Neural cell (in vitro differentiated cells): ENCODE measurements at regions not wholly inside any gene's neighbourhood (a gene's known extent, or its start where the extent isn't known, plus 50 kb on each side); places are given as distances from the start of the nearest gene placed in this dataset.

Experiments
- H2AFZ ChIP-seq: fragments of 200-600, 300-800 bp; sonication (generic), shearing (Covaris generic); 2 replicates; pipeline ENCODE4 v1.6.0; 2014; ENCODE audit warnings: low read depth, mild to moderate bottlenecking, antibody characterized with exemption, low read length, moderate library complexity
- H3F3A ChIP-seq: fragments of 200-600 bp; shearing (Covaris generic); 2 replicates; pipeline ENCODE4 v1.6.1; 2016; ENCODE audit warnings: mild to moderate bottlenecking, moderate library complexity, mixed read lengths, antibody characterized with exemption, low read length; ENCODE audit not compliant: insufficient read depth, poor library complexity, severe bottlenecking
- H3K27ac ChIP-seq: fragments of 200-600, 300-800 bp; sonication (generic), shearing (Covaris generic); 2 replicates; pipeline ENCODE4 v1.5.1; 2014; ENCODE audit warnings: mild to moderate bottlenecking, low read length, moderate library complexity
- H3K27me3 ChIP-seq: fragments of 300-800, 200-600 bp; sonication (generic), shearing (Covaris generic); 2 replicates; pipeline ENCODE4 v1.6.0; 2014; ENCODE audit warnings: mild to moderate bottlenecking, low read depth, low read length, moderate library complexity; ENCODE audit not compliant: insufficient read depth
- H3K36me3 ChIP-seq: fragments of 300-800, 200-600 bp; sonication (generic), shearing (Covaris generic); 2 replicates; pipeline ENCODE4 v1.5.1; 2014; ENCODE audit warnings: mild to moderate bottlenecking, antibody characterized with exemption, low read length, moderate library complexity; ENCODE audit not compliant: insufficient read depth
- H3K4me2 ChIP-seq: fragments of 300-800, 200-600 bp; sonication (generic), shearing (Covaris generic); 2 replicates; pipeline ENCODE4 v1.6.0; 2014; ENCODE audit warnings: mild to moderate bottlenecking, low read length
- H3K4me3 ChIP-seq: fragments of 300-800, 200-600 bp; sonication (generic), shearing (Covaris generic); 2 replicates; pipeline ENCODE4 v1.5.1; 2014; ENCODE audit warnings: mild to moderate bottlenecking, low read length, moderate library complexity
- H3K79me2 ChIP-seq: fragments of 200-600 bp; shearing (Covaris generic); replicated peaks from 2 replicates; pipeline ENCODE4 v1.6.0; 2014; ENCODE audit warnings: mild to moderate bottlenecking, low read length, moderate library complexity; ENCODE audit not compliant: insufficient read depth
- H3K9ac ChIP-seq: fragments of 300-800, 200-600 bp; sonication (generic), shearing (Covaris generic); 2 replicates; pipeline ENCODE4 v1.6.1; 2016; ENCODE audit warnings: mild to moderate bottlenecking, low read length, mixed read lengths
- H3K9me2 ChIP-seq: fragments of 200-600 bp; shearing (Covaris generic); 2 replicates; pipeline ENCODE4 v1.6.1; 2016; ENCODE audit warnings: mild to moderate bottlenecking, low read length, mixed read lengths; ENCODE audit not compliant: insufficient read depth
- H3K9me3 ChIP-seq: fragments of 200-600, 300-800 bp; sonication (generic), shearing (Covaris generic); 2 replicates; pipeline ENCODE4 v1.6.1; 2016; ENCODE audit warnings: mild to moderate bottlenecking, mixed run types, low read length, moderate library complexity, mixed read lengths
- H4K20me1 ChIP-seq: fragments of 200-600 bp; shearing (Covaris generic); 2 replicates; pipeline ENCODE4 v1.6.1; 2016; ENCODE audit warnings: mild to moderate bottlenecking, mixed run types; ENCODE audit not compliant: insufficient read depth
- EP300 ChIP-seq: fragments of 450-650 bp; conservative IDR thresholded peaks from 2 replicates; pipeline ENCODE4 v1.6.1; 2014; ENCODE audit warnings: antibody characterized with exemption, mild to moderate bottlenecking, moderate library complexity; ENCODE audit not compliant: poor library complexity, severe bottlenecking
- EZH2 ChIP-seq: fragments of 200-600, 300-800 bp; shearing (Covaris generic), sonication (generic); IDR thresholded peaks from 2 replicates; pipeline ENCODE4 v1.6.1; 2014; ENCODE audit warnings: antibody characterized with exemption, low read length, borderline replicate concordance, mild to moderate bottlenecking; ENCODE audit not compliant: insufficient read depth, poor library complexity, severe bottlenecking
- POLR2AphosphoS5 ChIP-seq: IDR thresholded peaks from 2 replicates; pipeline ENCODE4 v1.6.1; 2012
- RAD21 ChIP-seq: fragments of 450-650 bp; conservative IDR thresholded peaks from 2 replicates; pipeline ENCODE4 v1.6.1; 2014; ENCODE audit warnings: antibody characterized with exemption, mild to moderate bottlenecking, moderate library complexity
- SMC3 ChIP-seq: fragments of 450-650 bp; conservative IDR thresholded peaks from 2 replicates; pipeline ENCODE4 v1.6.1; 2014; ENCODE audit warnings: antibody characterized with exemption, mild to moderate bottlenecking, moderate library complexity; ENCODE audit not compliant: poor library complexity
- TAF1 ChIP-seq: IDR thresholded peaks from 2 replicates; pipeline ENCODE4 v1.6.1; 2012; ENCODE audit warnings: low read depth
- TF ChIP-seq, protein P1 (sequence below): IDR thresholded peaks from 2 replicates; pipeline ENCODE4 v1.6.1; 2012; ENCODE audit warnings: borderline replicate concordance
- TF ChIP-seq, protein P2 (sequence below): fragments of 450-650 bp; IDR thresholded peaks from 2 replicates; pipeline ENCODE4 v1.5.1; 2014; ENCODE audit warnings: antibody characterized with exemption, mild to moderate bottlenecking, moderate library complexity; ENCODE audit not compliant: poor library complexity, severe bottlenecking

DNA sequence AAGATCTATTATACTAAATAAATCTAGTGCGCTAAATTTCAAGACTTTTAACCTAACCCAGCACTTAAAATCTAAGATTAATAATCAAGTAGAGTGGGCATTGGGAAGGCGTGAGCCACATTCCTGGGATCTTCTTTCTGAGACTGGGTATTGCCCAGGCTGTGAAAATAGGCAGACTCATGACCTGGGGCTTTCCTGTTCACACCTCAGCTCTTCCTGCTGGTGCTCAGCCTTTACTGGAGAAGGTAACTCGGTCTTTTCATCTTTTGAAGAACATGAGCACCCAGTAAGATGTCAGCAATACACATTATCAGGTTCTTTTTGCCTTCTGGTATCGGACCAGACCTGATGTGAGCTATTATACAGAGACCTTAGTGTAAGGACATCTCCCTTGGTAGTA is 500.5 kb downstream of the PLCL1 start:
- TF ChIP-seq POLR2AphosphoS5 (no peak), TAF1 (no peak), EP300 (no peak)
- TF ChIP-seq, protein P1, sequence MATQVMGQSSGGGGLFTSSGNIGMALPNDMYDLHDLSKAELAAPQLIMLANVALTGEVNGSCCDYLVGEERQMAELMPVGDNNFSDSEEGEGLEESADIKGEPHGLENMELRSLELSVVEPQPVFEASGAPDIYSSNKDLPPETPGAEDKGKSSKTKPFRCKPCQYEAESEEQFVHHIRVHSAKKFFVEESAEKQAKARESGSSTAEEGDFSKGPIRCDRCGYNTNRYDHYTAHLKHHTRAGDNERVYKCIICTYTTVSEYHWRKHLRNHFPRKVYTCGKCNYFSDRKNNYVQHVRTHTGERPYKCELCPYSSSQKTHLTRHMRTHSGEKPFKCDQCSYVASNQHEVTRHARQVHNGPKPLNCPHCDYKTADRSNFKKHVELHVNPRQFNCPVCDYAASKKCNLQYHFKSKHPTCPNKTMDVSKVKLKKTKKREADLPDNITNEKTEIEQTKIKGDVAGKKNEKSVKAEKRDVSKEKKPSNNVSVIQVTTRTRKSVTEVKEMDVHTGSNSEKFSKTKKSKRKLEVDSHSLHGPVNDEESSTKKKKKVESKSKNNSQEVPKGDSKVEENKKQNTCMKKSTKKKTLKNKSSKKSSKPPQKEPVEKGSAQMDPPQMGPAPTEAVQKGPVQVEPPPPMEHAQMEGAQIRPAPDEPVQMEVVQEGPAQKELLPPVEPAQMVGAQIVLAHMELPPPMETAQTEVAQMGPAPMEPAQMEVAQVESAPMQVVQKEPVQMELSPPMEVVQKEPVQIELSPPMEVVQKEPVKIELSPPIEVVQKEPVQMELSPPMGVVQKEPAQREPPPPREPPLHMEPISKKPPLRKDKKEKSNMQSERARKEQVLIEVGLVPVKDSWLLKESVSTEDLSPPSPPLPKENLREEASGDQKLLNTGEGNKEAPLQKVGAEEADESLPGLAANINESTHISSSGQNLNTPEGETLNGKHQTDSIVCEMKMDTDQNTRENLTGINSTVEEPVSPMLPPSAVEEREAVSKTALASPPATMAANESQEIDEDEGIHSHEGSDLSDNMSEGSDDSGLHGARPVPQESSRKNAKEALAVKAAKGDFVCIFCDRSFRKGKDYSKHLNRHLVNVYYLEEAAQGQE: no peak
- no peak overlapping the region for H3K9ac ChIP-seq
- H4K20me1 ChIP-seq: no peaks in the 10 kb centered on the region
- H3K27me3 ChIP-seq: no peaks in the 10 kb centered on the region
- H3K9me2 ChIP-seq: no peaks in the 10 kb centered on the region
- no peak overlapping the region for H2AFZ ChIP-seq
- H3K27ac ChIP-seq: no peak overlapping the region
- no peak overlapping the region for H3K4me2 ChIP-seq
- no peaks in the 10 kb centered on the region for H3F3A ChIP-seq
- no peaks in the 10 kb centered on the region for H3K36me3 ChIP-seq
- H3K79me2 ChIP-seq: no peaks in the 10 kb centered on the region
- H3K4me3 ChIP-seq: no peak overlapping the region
- H3K9me3 ChIP-seq: no peaks in the 10 kb centered on the region

DNA sequence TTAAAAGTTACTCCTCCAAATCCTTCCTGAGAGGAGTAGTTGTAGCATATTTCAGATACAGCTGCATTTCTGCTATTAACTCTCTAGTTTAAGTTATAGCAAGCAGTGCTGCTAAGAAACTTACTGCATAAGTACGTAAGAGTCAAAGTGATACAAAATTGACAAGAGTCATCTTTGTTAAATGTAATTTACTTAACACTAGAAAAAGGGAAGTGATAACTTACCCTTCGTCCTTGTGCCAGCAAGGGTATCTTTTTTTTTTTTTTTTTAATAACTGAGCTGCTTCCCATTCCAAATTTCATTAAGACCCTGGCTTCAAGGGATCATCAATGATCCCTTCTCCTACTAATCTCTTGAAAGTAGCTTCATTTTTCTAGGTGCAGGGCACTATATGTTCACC is 493.0 kb downstream of the PLCL1 start:
- TF ChIP-seq RAD21: no peak
- Histone ChIP-seq H3K79me2 (no peaks in the 10 kb centered on the region), H3K9ac (no peak overlapping the region), H2AFZ (no peak overlapping the region), H3K9me3 (no peaks in the 10 kb centered on the region), H3K27me3 (no peaks in the 10 kb centered on the region), H3K4me3 (no peak overlapping the region), H3K36me3 (no peaks in the 10 kb centered on the region), H4K20me1 (no peaks in the 10 kb centered on the region), H3F3A (no peaks in the 10 kb centered on the region), H3K9me2 (no peaks in the 10 kb centered on the region), H3K27ac (no peak overlapping the region), H3K4me2 (no peak overlapping the region)

DNA sequence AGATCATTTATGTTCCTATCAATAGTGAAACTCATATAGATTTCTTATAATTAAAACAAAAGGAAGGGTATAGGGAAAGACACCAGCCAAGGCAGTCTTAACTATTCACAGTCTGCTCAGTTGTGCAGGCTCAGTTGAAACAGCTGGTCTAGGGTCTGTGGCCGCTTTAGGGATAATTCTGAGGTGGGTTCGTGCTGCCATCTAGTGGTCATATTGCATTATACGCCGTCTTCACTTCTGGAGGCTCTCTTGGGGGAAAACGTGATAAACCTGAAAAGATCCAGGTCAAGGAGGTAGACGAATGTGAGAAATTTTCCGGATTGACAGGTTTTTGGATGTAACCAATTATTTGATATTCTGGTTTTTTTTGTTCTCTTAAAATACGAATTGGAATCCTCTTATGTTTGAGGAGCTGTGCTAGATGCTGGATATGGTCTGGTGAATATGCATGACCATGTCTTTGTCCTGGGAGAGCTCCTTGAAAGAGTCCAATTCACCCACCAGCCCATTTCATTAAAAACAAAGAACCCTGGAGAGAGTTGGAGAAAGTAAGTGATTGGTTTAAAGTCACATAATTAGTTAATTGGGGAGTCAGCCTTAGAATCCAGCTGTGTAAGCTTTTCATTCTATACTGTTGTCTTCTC is 492.4 kb downstream of the PLCL1 start:
- TF ChIP-seq TAF1: no peak
- TF ChIP-seq EZH2: no peak
- TF ChIP-seq SMC3: peak; percentile 99
- TF ChIP-seq RAD21: peak; percentile 98
- TF ChIP-seq, protein P2, sequence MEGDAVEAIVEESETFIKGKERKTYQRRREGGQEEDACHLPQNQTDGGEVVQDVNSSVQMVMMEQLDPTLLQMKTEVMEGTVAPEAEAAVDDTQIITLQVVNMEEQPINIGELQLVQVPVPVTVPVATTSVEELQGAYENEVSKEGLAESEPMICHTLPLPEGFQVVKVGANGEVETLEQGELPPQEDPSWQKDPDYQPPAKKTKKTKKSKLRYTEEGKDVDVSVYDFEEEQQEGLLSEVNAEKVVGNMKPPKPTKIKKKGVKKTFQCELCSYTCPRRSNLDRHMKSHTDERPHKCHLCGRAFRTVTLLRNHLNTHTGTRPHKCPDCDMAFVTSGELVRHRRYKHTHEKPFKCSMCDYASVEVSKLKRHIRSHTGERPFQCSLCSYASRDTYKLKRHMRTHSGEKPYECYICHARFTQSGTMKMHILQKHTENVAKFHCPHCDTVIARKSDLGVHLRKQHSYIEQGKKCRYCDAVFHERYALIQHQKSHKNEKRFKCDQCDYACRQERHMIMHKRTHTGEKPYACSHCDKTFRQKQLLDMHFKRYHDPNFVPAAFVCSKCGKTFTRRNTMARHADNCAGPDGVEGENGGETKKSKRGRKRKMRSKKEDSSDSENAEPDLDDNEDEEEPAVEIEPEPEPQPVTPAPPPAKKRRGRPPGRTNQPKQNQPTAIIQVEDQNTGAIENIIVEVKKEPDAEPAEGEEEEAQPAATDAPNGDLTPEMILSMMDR: peak; percentile 92
- TF ChIP-seq, protein P1: no peak
- no peak for TF ChIP-seq POLR2AphosphoS5
- no peaks in the 10 kb centered on the region for H3K79me2 ChIP-seq
- no peak overlapping the region for H3K4me3 ChIP-seq
- no peaks in the 10 kb centered on the region for H3K9me3 ChIP-seq
- H3F3A ChIP-seq: no peaks in the 10 kb centered on the region
- H4K20me1 ChIP-seq: no peaks in the 10 kb centered on the region
- no peak overlapping the region for H3K9ac ChIP-seq
- no peak overlapping the region for H3K27ac ChIP-seq
- no peaks in the 10 kb centered on the region for H3K27me3 ChIP-seq
- H3K9me2 ChIP-seq: no peaks in the 10 kb centered on the region
- no peaks in the 10 kb centered on the region for H3K36me3 ChIP-seq
- no peak overlapping the region for H3K4me2 ChIP-seq
- H2AFZ ChIP-seq: no peak overlapping the region
